K562 (cell line): ENCODE measurements at regions not wholly inside any gene's neighbourhood (a gene's known extent, or its start where the extent isn't known, plus 50 kb on each side); places are given as distances from the start of the nearest gene placed in this dataset.

ENCODE experiments used
- CBX5 ChIP-seq: IDR thresholded peaks from 2 replicates; pipeline ENCODE4 v1.6.1; 2014; ENCODE audit warnings: low read depth, borderline replicate concordance
- CTCF ChIP-seq, 3 experiments: IDR thresholded peaks in 2 of 3; conservative IDR thresholded peaks in 1 of 3; 2 replicates each; pipeline ENCODE4 v1.5.1; 2011 to 2012; ENCODE audit warnings: low read length in 3 of 3, mild to moderate bottlenecking in 3 of 3, control low read depth in 2 of 3, improper control_type of control experiment in 1 of 3, inconsistent platforms in 1 of 3, low read depth in 1 of 3, mixed read lengths in 1 of 3, moderate library complexity in 1 of 3; ENCODE audit not compliant: insufficient read depth in 2 of 3
- EP300 ChIP-seq: IDR thresholded peaks from 2 replicates; pipeline ENCODE4 v1.6.1; 2012; ENCODE audit warnings: low read length, improper control_type of control experiment
- FOXA3 ChIP-seq, 2 experiments: fragments of 450-650 bp in 1 of 2; sonication (generic) in 1 of 2; formaldehyde crosslinking; IDR thresholded peaks in 1 of 2; conservative IDR thresholded peaks in 1 of 2; 2 replicates each; pipeline versions ENCODE4 v1.4.0 to v1.8.0; 2020 to 2022; ENCODE audit warnings: mild to moderate bottlenecking in 2 of 2, missing genetic modification reagents in 1 of 2
- HBP1 ChIP-seq: fragments of 450-650 bp; formaldehyde crosslinking; IDR thresholded peaks from 2 replicates; pipeline ENCODE4 v1.4.0; 2022; ENCODE audit warnings: missing genetic modification characterization
- KLF6 ChIP-seq: fragments of 250-450 bp; sonication (Bioruptor Pico); IDR thresholded peaks from 2 replicates; pipeline ENCODE4 v1.4.0; 2020; ENCODE audit warnings: mild to moderate bottlenecking, moderate library complexity, borderline replicate concordance
- NKRF ChIP-seq: fragments of 450-650 bp; IDR thresholded peaks from 2 replicates; pipeline ENCODE4 v1.6.1; 2016; ENCODE audit warnings: borderline replicate concordance
- PML ChIP-seq: IDR thresholded peaks from 2 replicates; pipeline ENCODE4 v1.6.1; 2012; ENCODE audit warnings: low read length, inconsistent platforms
- RHOXF2B ChIP-seq: fragments of 250-450 bp; sonication (Bioruptor Pico); conservative IDR thresholded peaks from 2 replicates; pipeline ENCODE4 v1.5.1; 2021
- SNIP1 ChIP-seq: fragments of 450-650 bp; IDR thresholded peaks from 2 replicates; pipeline ENCODE4 v1.7.1; 2017; ENCODE audit warnings: low read depth, mild to moderate bottlenecking
- SRSF1 ChIP-seq: fragments of 200-400 bp; formaldehyde crosslinking; IDR thresholded peaks from 2 replicates; pipeline ENCODE4 v1.6.1; 2017; ENCODE audit warnings: mild to moderate bottlenecking, low read depth, low read length, moderate library complexity
- YY1 ChIP-seq, 3 experiments: IDR thresholded peaks; 2 replicates each; pipeline ENCODE4 v1.6.1; 2011; ENCODE audit warnings: low read length in 2 of 3, mild to moderate bottlenecking in 2 of 3, moderate library complexity in 2 of 3, borderline replicate concordance in 1 of 3, control low read depth in 1 of 3, low read depth in 1 of 3; ENCODE audit not compliant: insufficient read depth in 3 of 3, insufficient replicate concordance in 2 of 3, control insufficient read depth in 1 of 3, insufficient read length in 1 of 3; ENCODE audit errors: extremely low read depth in 1 of 3
- ZBTB11 ChIP-seq, 3 experiments: fragments of 200-800 bp in 1 of 3; fragments of 250-450 bp in 1 of 3; fragments of 450-650 bp in 1 of 3; sonication (Bioruptor Pico) in 1 of 3; sonication (Bioruptor generic) in 1 of 3; formaldehyde crosslinking in 1 of 3; IDR thresholded peaks; 2 replicates each; pipeline versions ENCODE4 v1.6.1 to v1.8.0; 2016 to 2022; ENCODE audit warnings: mild to moderate bottlenecking in 2 of 3, missing genetic modification characterization in 2 of 3, missing compliant biosample characterization in 1 of 3, moderate library complexity in 1 of 3

GRCh38 chr17:53492532-53492931 lies 330.2 kb upstream of the KIF2B start:
- TF ChIP-seq NKRF (no peak), SNIP1 (no peak), CTCF (IDR thresholded peaks at IDR 0.05 in 2 of 3, conservative IDR thresholded peaks at IDR 0.05 in 1 of 3; ENCODE audit: insufficient read depth in 2 of 3, low read depth in 1 of 3, low read length in 3 of 3) (no peak), KLF6 (CRISPR knock-in tag) (no peak), HBP1 (no peak), FOXA3 (CRISPR knock-in tag; conservative IDR thresholded peaks at IDR 0.05 in 1 of 2, IDR thresholded peaks at IDR 0.05 in 1 of 2) (no peak), YY1 (IDR thresholded peaks at IDR 0.05; ENCODE audit: borderline replicate concordance in 1 of 3, control insufficient read depth in 1 of 3, extremely low read depth in 1 of 3, insufficient read depth in 3 of 3, insufficient read length in 1 of 3, insufficient replicate concordance in 2 of 3, low read depth in 1 of 3, low read length in 2 of 3) (no peak), RHOXF2B (CRISPR knock-in tag) (no peak), PML (no peak), CBX5 (no peak), EP300 (no peak), SRSF1 (no peak), ZBTB11 (CRISPR knock-in tag; IDR thresholded peaks at IDR 0.05) (no peak)
